Panc1 (cell line): ENCODE measurements at regions not wholly inside any gene's neighbourhood (a gene's known extent, or its start where the extent isn't known, plus 50 kb on each side); places are given as distances from the start of the nearest gene placed in this dataset.
"Not testable (repeated sequence)": the region's sequence is repeated elsewhere in the genome, so short reads cannot be mapped to it uniquely, and the experiment has no call there.

ENCODE experiments used
- CTCF ChIP-seq: fragments of 450-650 bp; IDR thresholded peaks from 2 replicates; pipeline ENCODE4 v1.5.1; 2017; ENCODE audit warnings: mild to moderate bottlenecking
- POLR2AphosphoS5 ChIP-seq: IDR thresholded peaks from 2 replicates; pipeline ENCODE4 v1.6.1; 2012; ENCODE audit warnings: mild to moderate bottlenecking, low read depth, low read length, moderate library complexity
- TCF7L2 ChIP-seq: IDR thresholded peaks from 2 replicates; pipeline ENCODE4 v1.6.1; 2011; ENCODE audit warnings: mild to moderate bottlenecking, low read depth, low read length, inconsistent platforms

- TF ChIP-seq CTCF, POLR2AphosphoS5, TCF7L2: not testable (repeated sequence)
These were observed 946.2 kb upstream of the TMEFF2 start for GRCh38 chr2:193140895-193141294.
